AG10803 (cell line): ENCODE measurements at regions not wholly inside any gene's neighbourhood (a gene's known extent, or its start where the extent isn't known, plus 50 kb on each side); places are given as distances from the start of the nearest gene placed in this dataset.
A peak's percentile ranks its signal among the peaks of the same experiment; 100 is the strongest.

Source experiments
- DNase-seq: peaks from one replicate; pipeline ENCODE4 v3.0.0; 2010; ENCODE audit warnings: low read depth
- H3K4me3 ChIP-seq: 2 replicates; pipeline ENCODE4 v1.5.1; 2011; ENCODE audit warnings: mild to moderate bottlenecking, low read length, control low read depth
- CTCF ChIP-seq: conservative IDR thresholded peaks from 2 replicates; pipeline ENCODE4 v1.5.1; 2011; ENCODE audit warnings: mild to moderate bottlenecking, low read length, control low read depth, inconsistent platforms

GRCh38 chr22:42180349-42180842 lies 49.8 kb upstream of the CYP2D6 start:
- H3K4me3 ChIP-seq = no peak overlapping the region
- DNase-seq = peak; percentile 25
- no peak for TF ChIP-seq CTCF
